ENCODE measurements at regions not wholly inside any gene's neighbourhood (a gene's known extent, or its start where the extent isn't known, plus 50 kb on each side); places are given as distances from the start of the nearest gene placed in this dataset.
"Not testable (repeated sequence)": the region's sequence is repeated elsewhere in the genome, so short reads cannot be mapped to it uniquely, and the experiment has no call there.

GRCh38 chr10:106280896-106281460 is 883.5 kb downstream of the SORCS1 start:
- DNase-seq: no peak

- no peak for DNase-seq
These were observed 886.1 kb downstream of the SORCS1 start for GRCh38 chr10:106278383-106278782.

- DNase-seq: no peak
These were observed 893.3 kb downstream of the SORCS1 start for GRCh38 chr10:106271237-106271636.

- no peak for DNase-seq
These were observed 896.5 kb downstream of the SORCS1 start for GRCh38 chr10:106268000-106268399.

- no peak for DNase-seq
These were observed 896.9 kb downstream of the SORCS1 start for GRCh38 chr10:106267591-106267990.

- DNase-seq: not testable (repeated sequence)
These were observed 907.1 kb downstream of the SORCS1 start for GRCh38 chr10:106257432-106257831.

GRCh38 chr10:106255111-106255678 is 909.3 kb downstream of the SORCS1 start:
- no peak for DNase-seq

GRCh38 chr10:106254071-106254470 is 910.4 kb downstream of the SORCS1 start:
- no peak for DNase-seq

GRCh38 chr10:106252541-106252940 is 912.0 kb downstream of the SORCS1 start:
- no peak for DNase-seq

- no peak for DNase-seq
These were observed 912.9 kb downstream of the SORCS1 start for GRCh38 chr10:106251573-106251972.

GRCh38 chr10:106242301-106242700 is 922.2 kb downstream of the SORCS1 start:
- DNase-seq: no peak

GRCh38 chr10:106226828-106227227 is 937.7 kb downstream of the SORCS1 start:
- DNase-seq: no peak

- DNase-seq: no peak
These were observed 938.4 kb downstream of the SORCS1 start for GRCh38 chr10:106226142-106226541.

GRCh38 chr10:106224676-106225075 is 939.8 kb downstream of the SORCS1 start:
- DNase-seq: no peak

GRCh38 chr10:106217627-106218026 is 946.9 kb downstream of the SORCS1 start:
- no peak for DNase-seq

GRCh38 chr10:106216085-106216484 is 948.4 kb downstream of the SORCS1 start:
- no peak for DNase-seq

- no peak for DNase-seq
These were observed 950.3 kb downstream of the SORCS1 start for GRCh38 chr10:106214243-106214642.

GRCh38 chr10:106213493-106213892 is 951.0 kb downstream of the SORCS1 start:
- no peak for DNase-seq

GRCh38 chr10:106198275-106198674 is 966.2 kb downstream of the SORCS1 start:
- no peak for DNase-seq

- no peak for DNase-seq
These were observed 975.2 kb downstream of the SORCS1 start for GRCh38 chr10:106189292-106189691.

- DNase-seq: no peak
These were observed 978.6 kb downstream of the SORCS1 start for GRCh38 chr10:106185951-106186350.

- no peak for DNase-seq
These were observed 981.5 kb downstream of the SORCS1 start for GRCh38 chr10:106183041-106183440.

- DNase-seq: no peak
These were observed 982.0 kb downstream of the SORCS1 start for GRCh38 chr10:106182542-106182941.

GRCh38 chr10:106181501-106181900 is 983.0 kb downstream of the SORCS1 start:
- DNase-seq: no peak

GRCh38 chr10:106179430-106179829 is 985.1 kb downstream of the SORCS1 start:
- no peak for DNase-seq
